HCT116 (cell line): ENCODE measurements at regions not wholly inside any gene's neighbourhood (a gene's known extent, or its start where the extent isn't known, plus 50 kb on each side); places are given as distances from the start of the nearest gene placed in this dataset.

Experiments
- ATAC-seq: fragments of 200-7000 bp; cut with Tn5 transposase; 2 replicates; pipeline ENCODE4 v1.9.1; 2020; ENCODE audit warnings: mild to moderate bottlenecking, moderate library complexity
- BruUV-seq: library from RNA; stranded (reverse); fragments of 400-500 nt; replicated peaks from 2 replicates; lab custom pipeline; 2021; lab: Mats Ljungman, UMichigan
- CTCF ChIA-PET: fragments of 300-600 bp; sonication (Branson Sonifier 250); formaldehyde crosslinking; loops from one replicate; lab custom pipeline; 2021; ENCODE audit warnings: antibody characterized with exemption; lab: Charles Lee
- POLR2A ChIA-PET: fragments of 300-600, 350-600 bp; sonication (Branson Sonifier 250); formaldehyde crosslinking; loops from one replicate; lab custom pipeline; 2021; ENCODE audit warnings: antibody characterized with exemption; lab: Charles Lee
- RAD21 ChIA-PET, 2 experiments: fragments of 300-600 bp; sonication (Branson Sonifier 250); formaldehyde crosslinking; loops; one replicate each; lab custom pipeline; 2023; ENCODE audit warnings: low total read pairs in 2 of 2; ENCODE audit not compliant: uncharacterized antibody in 2 of 2, unreplicated experiment in 2 of 2, low non-redundant PET in 1 of 2; lab: Charles Lee
- DNase-seq: peaks from one replicate; pipeline ENCODE4 v3.0.0-alpha.2; 2010; ENCODE audit warnings: low read depth, low spot score
- H2AFZ ChIP-seq: fragments of 200-600 bp; shearing (Covaris generic), sonication (generic); 2 replicates; pipeline ENCODE4 v1.6.1; 2017; ENCODE audit warnings: low read depth, mixed run types, mixed read lengths, antibody characterized with exemption, low read length; ENCODE audit not compliant: poor library complexity, severe bottlenecking
- H3K27ac ChIP-seq: 2 replicates; pipeline ENCODE4 v1.5.1; 2012; ENCODE audit warnings: low read depth, low read length
- H3K27me3 ChIP-seq: fragments of 200-600 bp; sonication (generic); 2 replicates; pipeline ENCODE4 v1.6.1; 2016; ENCODE audit warnings: mixed run types, low read length, mixed read lengths; ENCODE audit not compliant: insufficient read depth
- H3K36me3 ChIP-seq, 2 experiments: fragments of 200-500 bp in 1 of 2; fragments of 200-600 bp in 1 of 2; sonication (Bioruptor generic) in 1 of 2; sonication (generic) in 1 of 2; 2 replicates each; pipeline versions ENCODE4 v1.5.1 to v1.6.1; 2014 to 2016; ENCODE audit warnings: low read length in 2 of 2, inconsistent platforms in 1 of 2, mixed read lengths in 1 of 2, mixed run types in 1 of 2; ENCODE audit not compliant: insufficient read depth in 2 of 2, control insufficient read depth in 1 of 2
- H3K4me1 ChIP-seq, 2 experiments: fragments of 200-600 bp in 1 of 2; sonication (generic) in 1 of 2; 2 replicates each; pipeline versions ENCODE4 v1.5.1 to v1.6.1; 2012 to 2017; ENCODE audit warnings: low read length in 2 of 2, inconsistent platforms in 1 of 2, mild to moderate bottlenecking in 1 of 2, mixed read lengths in 1 of 2, mixed run types in 1 of 2, moderate library complexity in 1 of 2; ENCODE audit not compliant: insufficient read depth in 2 of 2, control insufficient read depth in 1 of 2
- H3K4me2 ChIP-seq: fragments of 200-600 bp; sonication (generic); 2 replicates; pipeline ENCODE4 v1.6.1; 2017; ENCODE audit warnings: mixed run types, low read length, mixed read lengths
- H3K4me3 ChIP-seq, 2 experiments: fragments of 200-600 bp in 1 of 2; sonication (generic) in 1 of 2; replicated peaks in 1 of 2; 2 replicates each; pipeline ENCODE4 v1.5.1; 2011 to 2016; ENCODE audit warnings: low read length in 2 of 2, control low read depth in 1 of 2, low read depth in 1 of 2, mild to moderate bottlenecking in 1 of 2, mixed read lengths in 1 of 2, mixed run types in 1 of 2
- H3K79me2 ChIP-seq: fragments of 200-600 bp; sonication (generic); 2 replicates; pipeline ENCODE4 v1.6.1; 2017; ENCODE audit warnings: mild to moderate bottlenecking, mixed run types, low read length, moderate library complexity, mixed read lengths; ENCODE audit not compliant: insufficient read depth
- H3K9ac ChIP-seq: fragments of 200-600 bp; sonication (generic); 2 replicates; pipeline ENCODE4 v1.6.1; 2016; ENCODE audit warnings: low read length, mixed read lengths
- H3K9me2 ChIP-seq: fragments of 200-600 bp; sonication (generic), shearing (Covaris generic); 2 replicates; pipeline ENCODE4 v1.6.1; 2017; ENCODE audit warnings: mixed run types, mild to moderate bottlenecking, moderate library complexity; ENCODE audit not compliant: insufficient read depth
- H3K9me3 ChIP-seq, 2 experiments: fragments of 200-500 bp in 1 of 2; fragments of 200-600 bp in 1 of 2; sonication (Bioruptor generic) in 1 of 2; sonication (generic) in 1 of 2; 2 replicates each; pipeline ENCODE4 v1.6.1; 2014 to 2017; ENCODE audit warnings: low read length in 2 of 2, mixed read lengths in 2 of 2, inconsistent platforms in 1 of 2, low read depth in 1 of 2, mild to moderate bottlenecking in 1 of 2, mixed run types in 1 of 2, moderate library complexity in 1 of 2; ENCODE audit not compliant: control insufficient read depth in 1 of 2, insufficient read depth in 1 of 2
- H4K20me1 ChIP-seq: fragments of 200-600 bp; sonication (generic), shearing (Covaris generic); 2 replicates; pipeline ENCODE4 v1.6.1; 2017; ENCODE audit warnings: mixed run types, mild to moderate bottlenecking, moderate library complexity; ENCODE audit not compliant: insufficient read depth
- CEBPB ChIP-seq: IDR thresholded peaks from 2 replicates; pipeline ENCODE4 v1.6.1; 2012; ENCODE audit warnings: low read depth
- EGR1 ChIP-seq: IDR thresholded peaks from 2 replicates; pipeline ENCODE4 v1.6.1; 2012; ENCODE audit warnings: low read depth
- FOSL1 ChIP-seq: IDR thresholded peaks from 2 replicates; pipeline ENCODE4 v1.6.1; 2012; ENCODE audit warnings: low read depth
- JUND ChIP-seq: IDR thresholded peaks from 2 replicates; pipeline ENCODE4 v1.6.1; 2012
- POLR2A ChIP-seq: IDR thresholded peaks from 2 replicates; pipeline ENCODE4 v1.7.0; 2011; ENCODE audit warnings: borderline replicate concordance; ENCODE audit not compliant: insufficient read depth, insufficient read length; ENCODE audit errors: extremely low read depth
- REST ChIP-seq: IDR thresholded peaks from 2 replicates; pipeline ENCODE4 v1.6.1; 2012; ENCODE audit warnings: low read depth
- SIN3A ChIP-seq: IDR thresholded peaks from 2 replicates; pipeline ENCODE4 v1.6.1; 2012; ENCODE audit warnings: low read depth
- SP1 ChIP-seq: IDR thresholded peaks from 2 replicates; pipeline ENCODE4 v1.6.1; 2012; ENCODE audit warnings: low read depth
- SRF ChIP-seq: IDR thresholded peaks from 2 replicates; pipeline ENCODE4 v1.6.1; 2012; ENCODE audit warnings: low read depth
- YY1 ChIP-seq: IDR thresholded peaks from 2 replicates; pipeline ENCODE4 v1.6.1; 2011; ENCODE audit warnings: low read length, low read depth, moderate library complexity, mild to moderate bottlenecking; ENCODE audit not compliant: insufficient replicate concordance; ENCODE audit errors: extremely low read depth
- ZNF274 ChIP-seq: fragments of 200-500 bp; sonication (Bioruptor generic); IDR thresholded peaks from 2 replicates; pipeline ENCODE4 v1.6.1; 2014; ENCODE audit warnings: mild to moderate bottlenecking, low read depth, low read length, inconsistent platforms
- intact Hi-C: fragments of 100-400 bp; cut with micrococcal nuclease; formaldehyde crosslinking; loops from 2 replicates; pipeline ENCODE4 v1.10.0; 2022
- TF ChIP-seq, protein P1 (sequence below): IDR thresholded peaks from 2 replicates; pipeline ENCODE4 v1.6.1; 2012
- TF ChIP-seq, protein P2 (sequence below), 3 experiments: fragments of 200-600 bp in 1 of 3; sonication (generic) in 1 of 3; IDR thresholded peaks in 2 of 3; conservative IDR thresholded peaks in 1 of 3; 2 replicates each; pipeline ENCODE4 v1.5.1; 2012 to 2017; ENCODE audit warnings: low read depth in 2 of 3, low read length in 2 of 3, antibody characterized with exemption in 1 of 3, borderline replicate concordance in 1 of 3, control low read depth in 1 of 3, mild to moderate bottlenecking in 1 of 3, mixed read lengths in 1 of 3, mixed run types in 1 of 3, moderate library complexity in 1 of 3; ENCODE audit not compliant: insufficient read depth in 1 of 3

- Histone ChIP-seq H3K27me3 (no peaks in the 10 kb centered on the region), H3K36me3 (no peaks in the 10 kb centered on the region), H3K79me2 (no peaks in the 10 kb centered on the region), H3K9me2 (no peaks in the 10 kb centered on the region), H3K27ac (no peak overlapping the region), H3K9ac (no peak overlapping the region), H3K4me3 (no peak overlapping the region), H3K9me3 (no peaks in the 10 kb centered on the region), H3K4me1 (peaks cover 0 to 16% of the 10 kb centered on the region in 2 experiments; a peak in 2 of 4 replicates), H2AFZ (no peak overlapping the region), H3K4me2 (no peak overlapping the region), H4K20me1 (no peaks in the 10 kb centered on the region)
- intact Hi-C loops: no loop called here
- ATAC-seq: no peak
- TF ChIP-seq, protein P1, sequence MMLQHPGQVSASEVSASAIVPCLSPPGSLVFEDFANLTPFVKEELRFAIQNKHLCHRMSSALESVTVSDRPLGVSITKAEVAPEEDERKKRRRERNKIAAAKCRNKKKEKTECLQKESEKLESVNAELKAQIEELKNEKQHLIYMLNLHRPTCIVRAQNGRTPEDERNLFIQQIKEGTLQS: no peak
- TF ChIP-seq SRF (no peak), YY1 (no peak), SIN3A (no peak), SP1 (no peak), JUND (no peak)
- TF ChIP-seq, protein P2, sequence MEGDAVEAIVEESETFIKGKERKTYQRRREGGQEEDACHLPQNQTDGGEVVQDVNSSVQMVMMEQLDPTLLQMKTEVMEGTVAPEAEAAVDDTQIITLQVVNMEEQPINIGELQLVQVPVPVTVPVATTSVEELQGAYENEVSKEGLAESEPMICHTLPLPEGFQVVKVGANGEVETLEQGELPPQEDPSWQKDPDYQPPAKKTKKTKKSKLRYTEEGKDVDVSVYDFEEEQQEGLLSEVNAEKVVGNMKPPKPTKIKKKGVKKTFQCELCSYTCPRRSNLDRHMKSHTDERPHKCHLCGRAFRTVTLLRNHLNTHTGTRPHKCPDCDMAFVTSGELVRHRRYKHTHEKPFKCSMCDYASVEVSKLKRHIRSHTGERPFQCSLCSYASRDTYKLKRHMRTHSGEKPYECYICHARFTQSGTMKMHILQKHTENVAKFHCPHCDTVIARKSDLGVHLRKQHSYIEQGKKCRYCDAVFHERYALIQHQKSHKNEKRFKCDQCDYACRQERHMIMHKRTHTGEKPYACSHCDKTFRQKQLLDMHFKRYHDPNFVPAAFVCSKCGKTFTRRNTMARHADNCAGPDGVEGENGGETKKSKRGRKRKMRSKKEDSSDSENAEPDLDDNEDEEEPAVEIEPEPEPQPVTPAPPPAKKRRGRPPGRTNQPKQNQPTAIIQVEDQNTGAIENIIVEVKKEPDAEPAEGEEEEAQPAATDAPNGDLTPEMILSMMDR (IDR thresholded peaks at IDR 0.05 in 2 of 3, conservative IDR thresholded peaks at IDR 0.05 in 1 of 3; ENCODE audit: borderline replicate concordance in 1 of 3, insufficient read depth in 1 of 3, low read depth in 2 of 3, low read length in 2 of 3): no peak
- DNase-seq: no peak
- BruUV-seq: no TSS peak
- ChIA-PET CTCF (no interaction called here), RAD21 (no interaction called here), POLR2A (no interaction called here)
Observed at GRCh38 chr13:109842212-109842920, 56.0 kb upstream of the IRS2 start.

- Histone ChIP-seq H3K27ac (no peak overlapping the region), H3K4me1 (peaks cover 0 to 16% of the 10 kb centered on the region in 2 experiments; a peak in 2 of 4 replicates), H3K9ac (no peak overlapping the region), H3K79me2 (no peaks in the 10 kb centered on the region), H2AFZ (peak overlapping the region; percentile 94), H3K4me2 (peak overlapping the region; percentile 76), H4K20me1 (no peaks in the 10 kb centered on the region), H3K27me3 (no peaks in the 10 kb centered on the region), H3K9me2 (no peaks in the 10 kb centered on the region), H3K36me3 (no peaks in the 10 kb centered on the region), H3K9me3 (no peaks in the 10 kb centered on the region), H3K4me3 (no peak overlapping the region)
- intact Hi-C loops: no loop called here
- peak; percentile 18; the same call in 1 of the 2 replicates for ATAC-seq
- BruUV-seq: no TSS peak
- ChIA-PET CTCF (no interaction called here), RAD21 (no interaction called here), POLR2A (no interaction called here)
- DNase-seq: no peak
- TF ChIP-seq POLR2A: no peak
- no peak for TF ChIP-seq JUND
- no peak for TF ChIP-seq YY1
- TF ChIP-seq FOSL1: no peak
- no peak for TF ChIP-seq CEBPB
- no peak for TF ChIP-seq SIN3A
- no peak for TF ChIP-seq EGR1
- TF ChIP-seq ZNF274: no peak
- TF ChIP-seq REST: no peak
Observed at GRCh38 chr13:109840893-109841287, 54.5 kb upstream of the IRS2 start.
